MM.1S (cell line): ENCODE measurements at regions not wholly inside any gene's neighbourhood (a gene's known extent, or its start where the extent isn't known, plus 50 kb on each side); places are given as distances from the start of the nearest gene placed in this dataset.

Source experiments
- DNase-seq: peaks from one replicate; pipeline ENCODE4 v3.0.0-alpha.2; 2015
- H2AFZ ChIP-seq: fragments of 300-600 bp; sonication (generic); 2 replicates; pipeline ENCODE4 v1.6.0; 2016; ENCODE audit warnings: antibody characterized with exemption, low read length
- H3F3A ChIP-seq: fragments of 300-600 bp; sonication (generic); 2 replicates; pipeline ENCODE4 v1.6.1; 2016; ENCODE audit warnings: mild to moderate bottlenecking, antibody characterized with exemption, low read length, moderate library complexity, mixed read lengths; ENCODE audit not compliant: insufficient read depth
- H3K27ac ChIP-seq: fragments of 300-600 bp; sonication (generic); 2 replicates; pipeline ENCODE4 v1.5.1; 2016; ENCODE audit warnings: mild to moderate bottlenecking, low read length
- H3K27me3 ChIP-seq: fragments of 300-600 bp; sonication (generic); replicated peaks from 2 replicates; pipeline ENCODE4 v1.6.0; 2016; ENCODE audit warnings: low read length; ENCODE audit not compliant: insufficient read depth
- H3K36me3 ChIP-seq: fragments of 300-600 bp; sonication (generic); replicated peaks from 2 replicates; pipeline ENCODE4 v1.6.1; 2016; ENCODE audit warnings: mild to moderate bottlenecking, low read length, mixed read lengths; ENCODE audit not compliant: insufficient read depth
- H3K4me1 ChIP-seq: fragments of 300-600 bp; sonication (generic); 2 replicates; pipeline ENCODE4 v1.6.1; 2016; ENCODE audit warnings: low read length, mixed read lengths
- H3K4me2 ChIP-seq: fragments of 300-600 bp; sonication (generic); 2 replicates; pipeline ENCODE4 v1.6.0; 2016; ENCODE audit warnings: low read depth, low read length
- H3K4me3 ChIP-seq: fragments of 300-600 bp; sonication (generic); 2 replicates; pipeline ENCODE4 v1.5.1; 2016; ENCODE audit warnings: low read length, mixed read lengths
- H3K79me2 ChIP-seq: fragments of 300-600 bp; sonication (generic); 2 replicates; pipeline ENCODE4 v1.6.1; 2016; ENCODE audit warnings: mixed run types, low read length, mixed read lengths
- H3K9ac ChIP-seq: fragments of 300-600 bp; sonication (generic); 2 replicates; pipeline ENCODE4 v1.6.1; 2016; ENCODE audit warnings: low read length, mixed read lengths
- H3K9me2 ChIP-seq: fragments of 300-600 bp; sonication (generic); replicated peaks from 2 replicates; pipeline ENCODE4 v1.6.1; 2016; ENCODE audit warnings: mild to moderate bottlenecking, low read length, mixed read lengths; ENCODE audit not compliant: insufficient read depth
- H3K9me3 ChIP-seq: fragments of 300-600 bp; sonication (generic); replicated peaks from 2 replicates; pipeline ENCODE4 v1.6.1; 2016; ENCODE audit warnings: mild to moderate bottlenecking, low read length, mixed read lengths; ENCODE audit not compliant: insufficient read depth
- H4K20me1 ChIP-seq: fragments of 300-600 bp; sonication (generic); 2 replicates; pipeline ENCODE4 v1.6.1; 2016; ENCODE audit warnings: mild to moderate bottlenecking, low read length, moderate library complexity, mixed read lengths; ENCODE audit not compliant: insufficient read depth
- EZH2 ChIP-seq: fragments of 300-600 bp; sonication (generic); optimal IDR thresholded peaks from 2 replicates; pipeline ENCODE3; 2017; ENCODE audit warnings: low read depth, mild to moderate bottlenecking, antibody characterized with exemption, low read length, mixed read lengths
- EZH2phosphoT487 ChIP-seq: fragments of 300-600 bp; sonication (generic); IDR thresholded peaks from 2 replicates; pipeline ENCODE4 v1.6.1; 2018; ENCODE audit warnings: antibody characterized with exemption, low read length
- TF ChIP-seq, protein P1 (sequence below): fragments of 300-600 bp; sonication (generic); IDR thresholded peaks from 2 replicates; pipeline ENCODE4 v1.5.1; 2016; ENCODE audit warnings: antibody characterized with exemption, low read length, mixed read lengths

DNA sequence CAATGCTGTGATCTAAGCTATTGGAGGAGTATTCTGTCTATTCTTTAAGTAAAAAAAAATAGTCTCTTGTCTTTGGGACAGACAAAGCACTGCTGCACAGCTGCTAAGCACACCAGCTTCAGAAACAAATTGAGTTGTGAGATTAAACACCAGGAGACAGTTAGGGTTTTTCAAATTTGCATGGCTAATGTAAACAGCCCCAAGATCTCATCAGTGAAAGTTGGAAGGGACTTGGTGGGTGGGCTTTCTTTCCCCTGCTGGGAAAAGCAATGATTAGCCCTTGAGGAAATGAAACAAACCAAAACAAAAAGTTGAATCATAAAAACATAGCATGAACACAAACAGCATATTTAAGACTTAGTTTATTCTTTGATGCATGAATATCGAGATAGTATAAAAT is 143.6 kb upstream of the SLITRK1 start:
- Histone ChIP-seq H3K9me3 (no peaks in the 10 kb centered on the region), H3K36me3 (no peaks in the 10 kb centered on the region), H3K79me2 (no peaks in the 10 kb centered on the region), H3K9me2 (no peaks in the 10 kb centered on the region), H3F3A (no peaks in the 10 kb centered on the region), H3K4me2 (no peak overlapping the region), H3K4me3 (no peak overlapping the region), H3K27ac (no peak overlapping the region), H4K20me1 (no peaks in the 10 kb centered on the region), H3K27me3 (no peaks in the 10 kb centered on the region), H2AFZ (no peak overlapping the region), H3K4me1 (no peaks in the 10 kb centered on the region), H3K9ac (no peak overlapping the region)
- TF ChIP-seq EZH2phosphoT487, result no peak
- no peak for DNase-seq

DNA sequence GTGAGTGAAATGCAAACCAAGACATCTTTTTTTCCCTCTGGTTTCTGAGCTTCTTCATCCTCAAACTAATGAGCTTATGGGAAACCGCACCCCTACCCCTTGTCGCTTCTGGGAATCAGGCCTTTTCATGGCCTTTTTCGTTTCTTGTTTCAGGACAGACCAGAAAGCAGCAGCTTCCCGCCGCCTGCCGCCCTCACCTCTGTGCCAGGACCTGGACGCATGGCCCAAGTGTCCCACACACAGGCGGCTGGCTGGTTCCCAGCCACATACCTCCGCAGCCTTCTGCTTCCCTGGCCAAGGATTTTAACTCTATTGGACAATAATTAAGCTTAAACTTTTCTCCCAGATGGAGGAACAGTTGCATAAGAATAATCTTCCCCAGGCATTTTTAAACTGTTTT is 114.1 kb upstream of the SLITRK1 start:
- no peaks in the 10 kb centered on the region for H3K27me3 ChIP-seq
- no peak overlapping the region for H3K4me3 ChIP-seq
- H3K9ac ChIP-seq, result no peak overlapping the region
- H3K79me2 ChIP-seq, result no peaks in the 10 kb centered on the region
- no peaks in the 10 kb centered on the region for H3K9me3 ChIP-seq
- no peak overlapping the region for H3K27ac ChIP-seq
- no peak overlapping the region for H3K4me2 ChIP-seq
- H3K9me2 ChIP-seq, result no peaks in the 10 kb centered on the region
- H2AFZ ChIP-seq, result no peak overlapping the region
- H4K20me1 ChIP-seq, result no peaks in the 10 kb centered on the region
- H3K4me1 ChIP-seq, result peaks cover 23% of the 10 kb centered on the region
- TF ChIP-seq EZH2 (no peak), EZH2phosphoT487 (no peak)
- TF ChIP-seq, protein P1, sequence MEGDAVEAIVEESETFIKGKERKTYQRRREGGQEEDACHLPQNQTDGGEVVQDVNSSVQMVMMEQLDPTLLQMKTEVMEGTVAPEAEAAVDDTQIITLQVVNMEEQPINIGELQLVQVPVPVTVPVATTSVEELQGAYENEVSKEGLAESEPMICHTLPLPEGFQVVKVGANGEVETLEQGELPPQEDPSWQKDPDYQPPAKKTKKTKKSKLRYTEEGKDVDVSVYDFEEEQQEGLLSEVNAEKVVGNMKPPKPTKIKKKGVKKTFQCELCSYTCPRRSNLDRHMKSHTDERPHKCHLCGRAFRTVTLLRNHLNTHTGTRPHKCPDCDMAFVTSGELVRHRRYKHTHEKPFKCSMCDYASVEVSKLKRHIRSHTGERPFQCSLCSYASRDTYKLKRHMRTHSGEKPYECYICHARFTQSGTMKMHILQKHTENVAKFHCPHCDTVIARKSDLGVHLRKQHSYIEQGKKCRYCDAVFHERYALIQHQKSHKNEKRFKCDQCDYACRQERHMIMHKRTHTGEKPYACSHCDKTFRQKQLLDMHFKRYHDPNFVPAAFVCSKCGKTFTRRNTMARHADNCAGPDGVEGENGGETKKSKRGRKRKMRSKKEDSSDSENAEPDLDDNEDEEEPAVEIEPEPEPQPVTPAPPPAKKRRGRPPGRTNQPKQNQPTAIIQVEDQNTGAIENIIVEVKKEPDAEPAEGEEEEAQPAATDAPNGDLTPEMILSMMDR, result no peak
- DNase-seq, result no peak
- H3F3A ChIP-seq, result peaks cover 3% of the 10 kb centered on the region; the same call in 1 of the 2 replicates
- H3K36me3 ChIP-seq, result no peaks in the 10 kb centered on the region

DNA sequence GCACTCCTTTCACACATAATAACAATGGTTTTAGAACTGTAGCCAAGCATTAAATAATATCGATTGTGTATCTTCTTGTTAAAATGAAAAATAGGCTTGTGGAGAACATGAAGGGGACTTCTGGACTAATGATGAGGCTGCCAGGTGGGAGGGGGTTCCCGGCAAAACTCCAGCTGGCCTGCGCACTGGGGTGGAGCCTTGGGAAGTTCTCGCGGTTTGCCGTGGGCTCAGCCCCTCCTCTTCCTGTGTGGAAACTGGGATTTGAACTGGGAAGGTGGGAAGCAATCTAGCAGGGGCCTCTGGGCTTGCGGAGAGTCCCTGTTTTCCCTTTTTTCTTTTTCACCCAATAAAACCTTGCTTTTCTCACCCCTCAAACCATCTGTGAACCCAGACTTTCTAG is 113.7 kb upstream of the SLITRK1 start:
- no peaks in the 10 kb centered on the region for H3K9me3 ChIP-seq
- H3K4me3 ChIP-seq, result no peak overlapping the region
- H3K9ac ChIP-seq, result no peak overlapping the region
- H3K4me1 ChIP-seq, result peaks cover 23% of the 10 kb centered on the region
- H2AFZ ChIP-seq, result no peak overlapping the region
- no peaks in the 10 kb centered on the region for H3K79me2 ChIP-seq
- no peaks in the 10 kb centered on the region for H4K20me1 ChIP-seq
- H3F3A ChIP-seq, result peaks cover 3% of the 10 kb centered on the region; the same call in 1 of the 2 replicates
- DNase-seq, result no peak
- H3K36me3 ChIP-seq, result no peaks in the 10 kb centered on the region
- H3K27ac ChIP-seq, result no peak overlapping the region
- TF ChIP-seq, protein P1, result no peak
- no peak for TF ChIP-seq EZH2
- no peak for TF ChIP-seq EZH2phosphoT487
- H3K4me2 ChIP-seq, result no peak overlapping the region
- no peaks in the 10 kb centered on the region for H3K9me2 ChIP-seq
- H3K27me3 ChIP-seq, result no peaks in the 10 kb centered on the region

DNA sequence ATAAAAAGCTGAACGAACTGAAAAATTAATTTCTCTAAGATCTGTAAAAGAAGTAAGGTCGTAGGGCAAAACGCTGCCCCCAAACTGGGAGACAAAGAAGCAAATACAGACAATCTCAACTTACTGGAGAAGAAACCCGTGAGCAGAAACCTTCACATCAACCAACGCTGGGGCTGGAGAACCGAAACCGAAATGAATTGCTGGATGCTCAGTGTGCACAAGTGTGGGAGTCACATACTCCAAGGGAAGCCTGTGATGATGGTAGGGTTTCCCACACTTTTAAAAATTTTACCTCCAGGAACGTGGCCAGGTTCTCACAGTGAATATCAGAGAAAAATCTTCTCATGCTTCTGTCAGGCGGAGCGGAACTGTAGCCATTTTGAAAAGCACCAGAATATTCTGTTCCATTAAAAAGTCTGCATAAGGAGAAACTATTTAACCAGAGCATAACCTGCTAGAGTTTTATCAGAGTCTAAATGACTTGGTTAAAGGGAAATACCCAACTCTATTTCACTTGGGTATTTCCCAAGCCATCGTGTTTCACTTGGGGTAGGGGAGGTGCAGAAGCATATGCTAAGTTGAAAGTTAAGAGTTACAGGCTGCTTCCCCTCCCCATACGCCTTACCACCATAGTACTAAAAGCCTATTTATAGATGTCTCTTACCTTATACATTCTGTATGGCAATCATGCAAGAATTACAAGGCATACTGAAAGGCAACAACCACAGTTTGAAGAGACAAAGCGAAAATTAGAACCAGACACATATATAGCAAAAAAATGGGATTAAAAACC is 110.5 kb upstream of the SLITRK1 start:
- TF ChIP-seq EZH2 (no peak), EZH2phosphoT487 (no peak)
- TF ChIP-seq, protein P1, result no peak
- peak; percentile 87 for DNase-seq
- H3K27me3 ChIP-seq, result no peaks in the 10 kb centered on the region
- no peaks in the 10 kb centered on the region for H3K9me2 ChIP-seq
- peak overlapping the region; percentile 58; the same call in 1 of the 2 replicates for H3K27ac ChIP-seq
- peaks cover 30% of the 10 kb centered on the region for H3K4me1 ChIP-seq
- H3K36me3 ChIP-seq, result no peaks in the 10 kb centered on the region
- H4K20me1 ChIP-seq, result no peaks in the 10 kb centered on the region
- H3K79me2 ChIP-seq, result no peaks in the 10 kb centered on the region
- H3K4me2 ChIP-seq, result peak overlapping the region; percentile 35
- H3K9me3 ChIP-seq, result no peaks in the 10 kb centered on the region
- no peak overlapping the region; the same call in 1 of the 2 replicates for H3K4me3 ChIP-seq
- H2AFZ ChIP-seq, result peak overlapping the region; percentile 29; the same call in 1 of the 2 replicates
- H3F3A ChIP-seq, result peaks cover 3% of the 10 kb centered on the region; the same call in 1 of the 2 replicates
- H3K9ac ChIP-seq, result 0 out of 2 replicates have a peak overlapping the region, but pooled peaks have one; percentile 18
